ENCODE measurements at regions not wholly inside any gene's neighbourhood (a gene's known extent, or its start where the extent isn't known, plus 50 kb on each side); places are given as distances from the start of the nearest gene placed in this dataset.

- TF ChIP-seq CTCF (IDR thresholded peaks at IDR 0.05; ENCODE audit: low read depth, low read length, poor library complexity, severe bottlenecking): no peak
- TF ChIP-seq EZH2phosphoT487 (IDR thresholded peaks at IDR 0.05; ENCODE audit: borderline replicate concordance, low read length): no peak
These were observed 129.6 kb upstream of the AGBL1 start for GRCh38 chr15:85950101-85950500.
